ENCODE measurements at regions not wholly inside any gene's neighbourhood (a gene's known extent, or its start where the extent isn't known, plus 50 kb on each side); places are given as distances from the start of the nearest gene placed in this dataset.

- no peaks in the 10 kb centered on the region for H3K36me3 Mint-ChIP-seq (ENCODE audit: low read depth)
- peaks cover 5% of the 10 kb centered on the region for H3K27me3 Mint-ChIP-seq
- H3K9me3 Mint-ChIP-seq, result no peaks in the 10 kb centered on the region
- ChIA-PET CTCF (no interaction called here), POLR2A (no interaction called here)
- H3K27ac Mint-ChIP-seq, result no peak overlapping the region
- H3K4me3 Mint-ChIP-seq, result no peak overlapping the region
- DNase-seq, result no peak
- H3K4me1 Mint-ChIP-seq, result no peaks in the 10 kb centered on the region
Observed at GRCh38 chr13:26155568-26155967, 66.5 kb downstream of the RNF6 start.

DNA sequence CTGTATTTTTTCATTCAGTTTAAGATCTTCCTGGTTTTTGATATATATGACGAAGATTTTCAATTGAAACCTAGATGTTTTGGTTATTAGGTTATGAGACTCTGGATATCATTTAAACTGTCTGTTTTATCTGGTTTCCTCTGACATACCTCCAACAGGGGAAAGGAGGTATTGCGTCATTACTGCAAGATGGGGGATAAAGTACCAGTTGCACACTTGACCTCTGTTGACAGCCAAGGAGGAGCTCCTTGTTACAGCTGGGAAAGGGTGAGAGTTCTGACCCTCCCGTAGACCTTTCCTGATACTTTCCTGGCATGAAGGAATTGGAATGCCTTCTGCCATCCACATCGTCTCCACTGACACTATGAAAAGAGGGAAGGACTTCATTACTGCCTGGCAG lies 82.0 kb upstream of the SHISA2 start:
- POLR2A ChIA-PET, result no interaction called here
- no peak for DNase-seq
- CTCF ChIA-PET, result no interaction called here
- Mint-ChIP-seq H3K4me3 (no peak overlapping the region), H3K27ac (no peak overlapping the region), H3K9me3 (no peaks in the 10 kb centered on the region), H3K27me3 (peaks cover 5% of the 10 kb centered on the region), H3K36me3 (ENCODE audit: low read depth) (no peaks in the 10 kb centered on the region), H3K4me1 (no peaks in the 10 kb centered on the region)

GRCh38 chr13:26133286-26133685 lies 81.5 kb upstream of the SHISA2 start:
- no peak overlapping the region for H3K27ac Mint-ChIP-seq
- CTCF ChIA-PET, result interaction anchor here (0.8 kb wide), 1 partner anchor 363 kb away, joined by 3 read pairs; no protein-coding TSS in a partner anchor
- no peaks in the 10 kb centered on the region for H3K4me1 Mint-ChIP-seq
- H3K9me3 Mint-ChIP-seq, result no peaks in the 10 kb centered on the region
- peaks cover 5% of the 10 kb centered on the region for H3K27me3 Mint-ChIP-seq
- H3K4me3 Mint-ChIP-seq, result no peak overlapping the region
- no peak for DNase-seq
- H3K36me3 Mint-ChIP-seq (ENCODE audit: low read depth), result no peaks in the 10 kb centered on the region
- POLR2A ChIA-PET, result no interaction called here

DNA sequence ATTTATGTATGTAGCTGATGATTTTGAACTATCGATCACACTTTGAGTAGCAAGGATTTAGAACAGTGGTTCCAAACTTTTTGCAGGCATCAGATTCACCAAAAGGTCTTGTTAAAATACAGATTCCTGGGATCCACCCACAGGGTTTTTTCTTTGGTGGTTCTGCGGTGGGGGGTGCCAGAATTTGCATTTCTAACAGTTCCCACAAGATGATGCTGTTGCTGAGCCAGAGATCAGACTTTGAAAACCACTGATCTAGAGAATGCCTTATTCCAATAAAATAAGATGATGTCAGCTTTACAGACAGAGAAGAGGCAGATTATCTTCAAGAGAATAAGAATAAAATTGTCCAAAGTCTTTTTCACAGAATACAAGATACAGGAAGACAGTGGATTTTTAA lies 80.9 kb upstream of the SHISA2 start:
- ChIA-PET POLR2A (no interaction called here), CTCF (interaction anchor here (0.8 kb wide), 1 partner anchor 363 kb away, joined by 3 read pairs; no protein-coding TSS in a partner anchor)
- H3K4me3 Mint-ChIP-seq, result no peak overlapping the region
- no peaks in the 10 kb centered on the region for H3K36me3 Mint-ChIP-seq (ENCODE audit: low read depth)
- H3K4me1 Mint-ChIP-seq, result no peaks in the 10 kb centered on the region
- peaks cover 4% of the 10 kb centered on the region for H3K27me3 Mint-ChIP-seq
- H3K9me3 Mint-ChIP-seq, result no peaks in the 10 kb centered on the region
- DNase-seq, result no peak
- H3K27ac Mint-ChIP-seq, result no peak overlapping the region

DNA sequence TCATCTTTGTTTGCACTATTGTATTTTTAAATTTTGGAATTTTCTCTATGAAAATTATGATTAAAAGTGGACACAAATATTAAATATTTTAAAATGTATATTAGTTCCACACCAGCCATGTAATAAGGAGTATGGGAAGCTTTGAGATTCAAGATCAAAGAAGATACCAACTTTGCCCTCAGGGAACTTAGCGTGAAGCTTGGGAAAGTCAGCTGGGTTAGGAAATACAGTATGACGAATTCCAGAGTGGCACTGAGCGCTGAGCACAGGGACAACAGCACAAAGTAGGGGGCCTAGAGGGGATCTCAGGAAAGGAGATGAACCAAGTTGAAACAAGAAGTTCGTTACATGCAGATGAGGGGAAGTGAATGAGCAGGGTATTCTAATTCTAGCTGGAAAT lies 76.9 kb upstream of the SHISA2 start:
- CTCF ChIA-PET, result interaction anchor here (1.4 kb wide), 1 partner anchor 56 kb away, joined by 4 read pairs; no protein-coding TSS in a partner anchor
- no peaks in the 10 kb centered on the region for H3K27me3 Mint-ChIP-seq
- no peaks in the 10 kb centered on the region for H3K4me1 Mint-ChIP-seq
- no peak overlapping the region for H3K27ac Mint-ChIP-seq
- no peaks in the 10 kb centered on the region for H3K9me3 Mint-ChIP-seq
- POLR2A ChIA-PET, result no interaction called here
- no peak for DNase-seq
- H3K4me3 Mint-ChIP-seq, result no peak overlapping the region
- no peaks in the 10 kb centered on the region for H3K36me3 Mint-ChIP-seq (ENCODE audit: low read depth)

DNA sequence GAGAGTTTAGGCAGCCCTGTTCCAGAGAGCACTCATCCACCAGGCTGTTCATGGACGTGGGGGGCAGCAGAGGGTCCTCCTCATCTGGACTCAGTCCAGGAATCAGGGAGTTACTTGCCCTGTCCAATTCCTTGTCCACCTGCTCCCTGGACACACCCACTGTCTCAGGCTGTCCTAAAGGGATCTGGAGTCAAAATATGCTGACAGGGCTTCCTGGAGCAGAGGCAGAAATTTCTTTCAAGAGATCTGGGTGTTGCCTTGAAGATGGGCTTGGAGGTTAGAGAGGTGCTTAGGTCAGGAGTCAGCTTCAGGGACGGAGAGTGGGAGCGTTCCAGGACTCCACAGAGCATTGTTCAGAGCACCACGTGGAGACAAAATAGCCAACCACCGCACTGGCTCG lies 65.8 kb upstream of the SHISA2 start:
- POLR2A ChIA-PET, result no interaction called here
- no peak for DNase-seq
- H3K27me3 Mint-ChIP-seq, result no peaks in the 10 kb centered on the region
- H3K4me3 Mint-ChIP-seq, result no peak overlapping the region
- no peaks in the 10 kb centered on the region for H3K4me1 Mint-ChIP-seq
- no peaks in the 10 kb centered on the region for H3K36me3 Mint-ChIP-seq (ENCODE audit: low read depth)
- no peak overlapping the region for H3K27ac Mint-ChIP-seq
- CTCF ChIA-PET, result no interaction called here
- no peaks in the 10 kb centered on the region for H3K9me3 Mint-ChIP-seq

DNA sequence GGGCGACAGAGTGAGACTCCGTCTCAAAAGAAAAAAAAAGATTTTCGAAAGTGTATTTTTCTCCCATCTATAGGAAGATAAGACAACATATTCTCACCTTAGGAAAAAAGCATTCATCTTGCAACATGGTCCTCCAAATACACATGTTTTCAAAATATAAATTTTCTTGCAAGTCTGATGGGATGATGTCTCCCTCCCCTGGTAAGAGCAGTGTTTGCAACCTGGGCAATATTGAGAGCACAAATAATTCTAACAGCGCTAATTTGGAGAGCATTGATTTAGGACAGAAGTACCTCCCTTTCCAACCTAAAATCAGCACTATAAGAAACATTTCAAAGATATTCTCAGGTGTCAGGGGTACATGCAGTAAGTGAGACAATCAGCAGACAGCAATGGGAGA lies 61.0 kb upstream of the SHISA2 start:
- no peaks in the 10 kb centered on the region for H3K4me1 Mint-ChIP-seq
- no peak overlapping the region for H3K27ac Mint-ChIP-seq
- no peaks in the 10 kb centered on the region for H3K36me3 Mint-ChIP-seq (ENCODE audit: low read depth)
- H3K4me3 Mint-ChIP-seq, result no peak overlapping the region
- POLR2A ChIA-PET, result no interaction called here
- no peak for DNase-seq
- no peaks in the 10 kb centered on the region for H3K27me3 Mint-ChIP-seq
- CTCF ChIA-PET, result no interaction called here
- no peaks in the 10 kb centered on the region for H3K9me3 Mint-ChIP-seq

DNA sequence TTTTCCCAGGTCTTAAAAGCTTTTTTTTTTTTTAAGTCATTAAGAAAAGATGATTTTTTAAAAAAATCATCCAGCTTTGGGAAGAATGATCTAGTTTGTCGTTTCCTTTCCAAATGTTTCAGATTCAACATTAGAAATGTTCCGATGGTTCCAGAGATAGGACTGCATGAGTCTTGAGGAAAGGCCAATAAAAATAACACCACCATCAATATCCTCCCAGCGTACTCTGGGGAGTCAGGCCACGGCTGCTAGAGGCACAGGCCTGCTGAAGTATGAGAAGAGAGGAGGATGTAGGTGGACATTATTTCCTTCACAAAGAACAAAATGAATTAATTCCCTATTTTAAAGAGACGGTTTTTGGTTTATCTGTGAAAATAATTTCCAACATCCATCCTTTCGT lies 60.0 kb upstream of the SHISA2 start:
- Mint-ChIP-seq H3K4me1 (no peaks in the 10 kb centered on the region), H3K27ac (no peak overlapping the region), H3K27me3 (no peaks in the 10 kb centered on the region), H3K4me3 (no peak overlapping the region), H3K36me3 (ENCODE audit: low read depth) (no peaks in the 10 kb centered on the region), H3K9me3 (no peaks in the 10 kb centered on the region)
- POLR2A ChIA-PET, result no interaction called here
- no peak for DNase-seq
- CTCF ChIA-PET, result no interaction called here
